ENCODE measurements at regions not wholly inside any gene's neighbourhood (a gene's known extent, or its start where the extent isn't known, plus 50 kb on each side); places are given as distances from the start of the nearest gene placed in this dataset.
A peak's percentile ranks its signal among the peaks of the same experiment; 100 is the strongest.

DNA sequence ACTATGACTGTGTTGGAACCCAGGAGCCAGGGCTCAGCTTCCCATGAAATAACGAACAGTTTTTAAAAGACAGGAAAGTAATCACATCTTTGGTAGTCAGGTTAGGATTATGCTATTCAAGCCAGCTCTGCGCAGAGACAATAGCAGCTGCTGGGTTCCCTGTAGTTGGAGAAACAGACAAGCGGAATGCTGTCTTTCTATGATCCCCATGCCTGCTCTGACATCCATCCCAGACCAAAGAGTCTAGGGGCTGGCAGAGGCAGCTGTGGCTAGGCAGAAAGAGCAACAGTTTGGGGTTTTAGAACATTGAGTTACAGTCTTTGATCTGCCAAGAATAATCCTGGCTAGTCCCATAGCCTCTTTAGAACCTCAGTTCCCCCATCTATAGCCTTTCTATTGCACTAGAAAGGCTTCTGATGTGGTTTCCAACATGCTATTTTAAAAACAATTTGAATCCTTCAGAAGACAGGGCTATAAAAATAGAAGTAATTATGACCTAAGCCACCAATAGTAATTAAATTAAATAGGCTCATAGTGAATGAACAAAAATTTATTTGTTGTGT lies 146.8 kb downstream of the MTX2 start:
- intact Hi-C loops (cut with DNase I; ENCODE audit: low total_unique reads) = no loop called here
- Histone ChIP-seq H3K27me3 (no peaks in the 10 kb centered on the region), H3K27ac (no peak overlapping the region), H3K9me3 (no peaks in the 10 kb centered on the region), H3K4me1 (peaks cover 0 to 21% (median 9%) of the 10 kb centered on the region in 4 donors), H3K36me3 (no peaks in the 10 kb centered on the region), H3K4me3 (no peak overlapping the region)
- DNase-seq = no peak
- TF ChIP-seq, protein P1, sequence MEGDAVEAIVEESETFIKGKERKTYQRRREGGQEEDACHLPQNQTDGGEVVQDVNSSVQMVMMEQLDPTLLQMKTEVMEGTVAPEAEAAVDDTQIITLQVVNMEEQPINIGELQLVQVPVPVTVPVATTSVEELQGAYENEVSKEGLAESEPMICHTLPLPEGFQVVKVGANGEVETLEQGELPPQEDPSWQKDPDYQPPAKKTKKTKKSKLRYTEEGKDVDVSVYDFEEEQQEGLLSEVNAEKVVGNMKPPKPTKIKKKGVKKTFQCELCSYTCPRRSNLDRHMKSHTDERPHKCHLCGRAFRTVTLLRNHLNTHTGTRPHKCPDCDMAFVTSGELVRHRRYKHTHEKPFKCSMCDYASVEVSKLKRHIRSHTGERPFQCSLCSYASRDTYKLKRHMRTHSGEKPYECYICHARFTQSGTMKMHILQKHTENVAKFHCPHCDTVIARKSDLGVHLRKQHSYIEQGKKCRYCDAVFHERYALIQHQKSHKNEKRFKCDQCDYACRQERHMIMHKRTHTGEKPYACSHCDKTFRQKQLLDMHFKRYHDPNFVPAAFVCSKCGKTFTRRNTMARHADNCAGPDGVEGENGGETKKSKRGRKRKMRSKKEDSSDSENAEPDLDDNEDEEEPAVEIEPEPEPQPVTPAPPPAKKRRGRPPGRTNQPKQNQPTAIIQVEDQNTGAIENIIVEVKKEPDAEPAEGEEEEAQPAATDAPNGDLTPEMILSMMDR (IDR thresholded peaks at IDR 0.05) = no peak

DNA sequence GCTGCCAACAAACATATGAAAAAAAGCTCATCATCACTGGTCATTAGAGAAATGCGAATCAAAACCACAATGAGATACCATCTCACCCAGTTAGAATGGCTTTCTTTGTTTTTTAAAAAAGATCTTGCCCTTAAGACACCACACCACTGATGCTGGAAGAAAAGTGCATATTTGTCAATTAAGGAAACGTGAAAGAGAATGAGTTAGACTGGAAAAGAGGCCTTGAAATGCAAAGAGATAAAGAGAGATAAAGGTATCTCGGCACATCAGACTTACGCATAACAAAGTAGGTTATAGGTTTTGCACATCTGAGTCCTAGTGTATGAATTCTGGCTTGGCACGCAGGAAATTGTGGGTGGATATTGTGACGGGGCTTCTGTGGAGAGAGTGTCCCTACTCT lies 149.5 kb downstream of the MTX2 start:
- H3K4me3 ChIP-seq = no peak overlapping the region
- no peak overlapping the region for H3K27ac ChIP-seq
- H3K27me3 ChIP-seq = no peaks in the 10 kb centered on the region
- H3K36me3 ChIP-seq = no peaks in the 10 kb centered on the region
- intact Hi-C loops (cut with DNase I; ENCODE audit: low total_unique reads) = no loop called here
- no peaks in the 10 kb centered on the region for H3K9me3 ChIP-seq
- TF ChIP-seq, protein P1 (IDR thresholded peaks at IDR 0.05) = no peak
- peaks cover 0 to 21% (median 9%) of the 10 kb centered on the region in 4 donors for H3K4me1 ChIP-seq
- no peak for DNase-seq

DNA sequence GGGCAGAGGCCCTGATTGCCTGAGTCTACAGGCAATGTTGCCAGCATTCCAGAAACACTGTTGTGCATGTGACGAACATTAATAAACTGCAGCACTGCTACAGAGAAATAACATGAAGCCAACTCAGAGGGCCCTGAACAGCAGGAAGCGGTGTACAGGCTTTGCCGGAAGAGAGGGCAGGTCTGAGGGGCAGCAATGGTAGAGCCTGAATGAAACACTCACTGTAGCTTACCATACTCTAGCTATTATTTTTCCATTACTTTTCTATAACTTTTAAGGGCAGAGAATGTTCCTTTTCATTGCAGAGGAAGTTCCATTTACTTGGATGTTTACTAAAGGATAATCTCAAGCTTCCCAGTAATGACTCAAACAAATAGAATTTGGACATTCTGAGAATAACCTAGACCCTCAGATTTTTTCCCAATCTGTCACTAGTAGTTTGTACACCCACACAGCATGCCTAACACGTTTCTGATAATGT lies 150.4 kb downstream of the MTX2 start:
- TF ChIP-seq, protein P1 (IDR thresholded peaks at IDR 0.05) = no peak
- no peaks in the 10 kb centered on the region for H3K9me3 ChIP-seq
- H3K4me1 ChIP-seq = peaks cover 0 to 21% (median 9%) of the 10 kb centered on the region in 4 donors
- no peak overlapping the region for H3K4me3 ChIP-seq
- intact Hi-C loops (cut with DNase I; ENCODE audit: low total_unique reads) = no loop called here
- no peaks in the 10 kb centered on the region for H3K27me3 ChIP-seq
- DNase-seq = no peak
- no peaks in the 10 kb centered on the region for H3K36me3 ChIP-seq
- H3K27ac ChIP-seq = peak overlapping the region; percentile 41 to 45

DNA sequence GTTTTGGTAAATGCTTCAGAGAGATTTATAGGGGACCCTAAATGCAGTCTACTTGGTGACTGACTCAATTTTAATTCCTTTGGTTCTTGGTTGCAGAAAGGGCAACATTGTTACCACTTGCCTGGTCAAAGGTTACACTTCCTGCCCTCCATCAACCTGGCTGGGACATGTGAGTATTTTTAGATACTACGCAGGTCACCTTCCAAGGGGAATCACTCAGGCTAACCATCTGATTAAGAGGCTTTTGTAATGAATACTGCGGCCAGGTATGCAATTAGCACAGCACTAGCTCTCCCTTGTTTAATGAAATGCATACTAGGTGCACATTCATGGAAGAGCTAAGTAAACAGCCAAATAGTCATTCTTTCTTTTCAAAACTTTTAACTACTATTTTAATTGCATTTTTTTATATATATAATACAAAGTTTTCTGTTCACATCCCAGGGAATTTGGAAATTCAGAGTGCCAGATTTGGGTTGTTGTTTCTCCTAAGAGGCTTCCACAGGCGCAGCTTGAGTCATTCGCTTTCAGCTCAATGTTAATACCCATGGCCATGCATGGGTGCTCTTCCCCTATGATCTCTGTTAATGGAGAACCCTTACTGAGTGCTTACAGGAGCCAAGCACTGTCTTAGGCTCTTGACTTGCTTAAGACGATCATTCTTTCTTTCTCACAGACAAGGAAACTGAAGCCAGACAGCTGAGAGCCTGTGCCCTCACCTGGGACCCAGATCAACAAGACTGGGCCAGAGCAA lies 152.2 kb downstream of the MTX2 start:
- H3K4me1 ChIP-seq = peaks cover 0 to 21% (median 9%) of the 10 kb centered on the region in 4 donors
- TF ChIP-seq, protein P1 (IDR thresholded peaks at IDR 0.05) = no peak
- intact Hi-C loops (cut with DNase I; ENCODE audit: low total_unique reads) = no loop called here
- no peaks in the 10 kb centered on the region for H3K9me3 ChIP-seq
- no peak for DNase-seq
- no peak overlapping the region for H3K27ac ChIP-seq
- no peak overlapping the region for H3K4me3 ChIP-seq
- H3K27me3 ChIP-seq = no peaks in the 10 kb centered on the region
- no peaks in the 10 kb centered on the region for H3K36me3 ChIP-seq

DNA sequence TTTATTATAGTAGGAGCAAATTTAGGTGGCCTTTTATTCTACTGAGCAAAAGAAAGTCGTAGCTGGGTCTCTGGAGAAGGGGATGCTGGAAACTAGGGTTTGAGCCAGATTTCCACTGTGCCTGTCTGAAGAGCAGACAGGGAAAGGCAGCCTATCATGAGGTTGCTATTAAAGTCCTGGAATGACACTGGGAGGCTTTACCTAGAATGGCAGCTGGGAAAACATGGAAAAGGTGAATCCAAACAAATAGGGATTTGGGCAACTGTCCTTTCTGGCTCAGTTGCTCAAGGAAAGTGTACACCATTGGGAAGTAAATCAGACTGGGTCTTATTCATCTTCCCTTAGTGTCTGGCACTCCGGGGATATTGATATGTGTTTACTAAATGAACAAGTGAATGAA lies 154.6 kb downstream of the MTX2 start:
- H3K9me3 ChIP-seq = no peaks in the 10 kb centered on the region
- no peak overlapping the region for H3K27ac ChIP-seq
- H3K4me3 ChIP-seq = no peak overlapping the region
- H3K36me3 ChIP-seq = no peaks in the 10 kb centered on the region
- TF ChIP-seq, protein P1 (IDR thresholded peaks at IDR 0.05) = no peak
- no peak for DNase-seq
- intact Hi-C loops (cut with DNase I; ENCODE audit: low total_unique reads) = no loop called here
- peaks cover 0 to 21% (median 9%) of the 10 kb centered on the region in 4 donors for H3K4me1 ChIP-seq
- H3K27me3 ChIP-seq = no peaks in the 10 kb centered on the region

Data from tibial artery (tissue), 4 donors.